ENCODE measurements at regions not wholly inside any gene's neighbourhood (a gene's known extent, or its start where the extent isn't known, plus 50 kb on each side); places are given as distances from the start of the nearest gene placed in this dataset.

DNA sequence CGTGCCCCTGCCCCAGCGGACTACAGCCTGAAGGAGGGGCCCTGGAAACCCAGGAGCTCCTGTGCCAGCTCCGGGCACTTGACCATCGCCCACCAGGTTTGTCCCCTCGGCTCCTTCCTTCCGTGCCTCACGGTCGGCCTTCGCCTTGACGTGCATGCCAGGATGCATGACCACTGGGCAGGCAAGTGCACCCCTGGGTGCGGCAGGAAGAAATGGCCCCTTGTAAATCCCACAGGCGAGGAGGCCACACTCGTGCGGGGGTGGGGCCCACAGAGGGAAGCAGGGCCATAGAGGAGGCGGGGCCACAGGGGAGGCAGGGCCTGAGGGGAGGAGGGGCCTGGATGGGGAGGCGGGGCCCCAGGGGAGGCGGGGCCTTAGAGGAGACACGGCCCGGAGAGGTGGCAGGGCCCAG, 81.7 kb downstream of the YTHDF1 start:
- no peak for TF ChIP-seq CTCF (IDR thresholded peaks at IDR 0.05)
- TF ChIP-seq POLR2A (IDR thresholded peaks at IDR 0.05), result no peak
